Panc1 (cell line): ENCODE measurements at regions not wholly inside any gene's neighbourhood (a gene's known extent, or its start where the extent isn't known, plus 50 kb on each side); places are given as distances from the start of the nearest gene placed in this dataset.

ENCODE experiments used
- ATAC-seq: fragments of 200-7000 bp; cut with Tn5 transposase; 2 replicates; pipeline ENCODE4 v1.9.1; 2020; ENCODE audit warnings: mild to moderate bottlenecking, moderate library complexity
- BruUV-seq: library from RNA; stranded (reverse); fragments of 400-500 nt; replicated peaks from 2 replicates; lab custom pipeline; 2021; lab: Mats Ljungman, UMichigan
- CTCF ChIA-PET: fragments of 300-600 bp; sonication (Branson Sonifier 250); formaldehyde crosslinking; loops from one replicate; lab custom pipeline; 2022; ENCODE audit warnings: antibody characterized with exemption; lab: Charles Lee
- POLR2A ChIA-PET: fragments of 300-600 bp; sonication (Branson Sonifier 250); formaldehyde crosslinking; loops from one replicate; lab custom pipeline; 2022; ENCODE audit warnings: antibody characterized with exemption; lab: Charles Lee
- DNase-seq: peaks from one replicate; pipeline ENCODE4 v3.0.0-alpha.2; 2010; ENCODE audit warnings: low read depth, low spot score
- H3K27ac ChIP-seq: 2 replicates; pipeline ENCODE4 v1.5.1; 2011; ENCODE audit warnings: mild to moderate bottlenecking, low read length, inconsistent platforms
- H3K27me3 ChIP-seq: fragments of 200-500 bp; sonication (Bioruptor generic); 2 replicates; pipeline ENCODE4 v1.6.0; 2014; ENCODE audit warnings: low read length, inconsistent platforms; ENCODE audit not compliant: control insufficient read depth, insufficient read depth
- H3K36me3 ChIP-seq: fragments of 200-500 bp; sonication (Bioruptor generic); 2 replicates; pipeline ENCODE4 v1.5.1; 2014; ENCODE audit warnings: inconsistent platforms, mild to moderate bottlenecking, low read length, moderate library complexity; ENCODE audit not compliant: control insufficient read depth, insufficient read depth
- H3K4me1 ChIP-seq: 2 replicates; pipeline ENCODE4 v1.5.1; 2011; ENCODE audit warnings: inconsistent platforms, mild to moderate bottlenecking, low read length, moderate library complexity; ENCODE audit not compliant: control insufficient read depth, insufficient read depth
- H3K4me3 ChIP-seq, 2 experiments: 2 replicates each; pipeline ENCODE4 v1.5.1; 2011 to 2012; ENCODE audit warnings: low read depth in 2 of 2, low read length in 2 of 2, mild to moderate bottlenecking in 2 of 2, inconsistent platforms in 1 of 2, moderate library complexity in 1 of 2
- H3K9me3 ChIP-seq: fragments of 200-500 bp; sonication (Bioruptor generic); 2 replicates; pipeline ENCODE4 v1.5.1; 2014; ENCODE audit warnings: low read depth, mild to moderate bottlenecking, inconsistent platforms, low read length, moderate library complexity; ENCODE audit not compliant: control insufficient read depth, insufficient read depth
- POLR2AphosphoS5 ChIP-seq: IDR thresholded peaks from 2 replicates; pipeline ENCODE4 v1.6.1; 2012; ENCODE audit warnings: mild to moderate bottlenecking, low read depth, low read length, moderate library complexity
- SIN3A ChIP-seq: IDR thresholded peaks from 2 replicates; pipeline ENCODE4 v1.6.1; 2012; ENCODE audit warnings: low read depth, mild to moderate bottlenecking, low read length, moderate library complexity, borderline replicate concordance; ENCODE audit not compliant: insufficient read depth
- TCF7L2 ChIP-seq: IDR thresholded peaks from 2 replicates; pipeline ENCODE4 v1.6.1; 2011; ENCODE audit warnings: mild to moderate bottlenecking, low read depth, low read length, inconsistent platforms
- in situ Hi-C: cut with HindIII; loops from 2 replicates; pipeline ENCODE4 v1.10.0; 2016; ENCODE audit warnings: low sequenced_read_pairs, low pct_unique_long_range_greater_than_20kb
- intact Hi-C: fragments of 100-400 bp; cut with micrococcal nuclease; formaldehyde crosslinking; loops from one replicate; pipeline ENCODE4 v1.10.0; 2022; ENCODE audit not compliant: unreplicated experiment
- TF ChIP-seq, protein P1 (sequence below), 2 experiments: IDR thresholded peaks; 2 replicates each; pipeline ENCODE4 v1.6.1; 2011 to 2012; ENCODE audit warnings: low read depth in 2 of 2, control low read depth in 1 of 2, low read length in 1 of 2, mild to moderate bottlenecking in 1 of 2, moderate library complexity in 1 of 2; ENCODE audit not compliant: insufficient read depth in 1 of 2
- TF ChIP-seq, protein P2 (sequence below): fragments of 450-650 bp; IDR thresholded peaks from 2 replicates; pipeline ENCODE4 v1.5.1; 2017; ENCODE audit warnings: mild to moderate bottlenecking

DNA sequence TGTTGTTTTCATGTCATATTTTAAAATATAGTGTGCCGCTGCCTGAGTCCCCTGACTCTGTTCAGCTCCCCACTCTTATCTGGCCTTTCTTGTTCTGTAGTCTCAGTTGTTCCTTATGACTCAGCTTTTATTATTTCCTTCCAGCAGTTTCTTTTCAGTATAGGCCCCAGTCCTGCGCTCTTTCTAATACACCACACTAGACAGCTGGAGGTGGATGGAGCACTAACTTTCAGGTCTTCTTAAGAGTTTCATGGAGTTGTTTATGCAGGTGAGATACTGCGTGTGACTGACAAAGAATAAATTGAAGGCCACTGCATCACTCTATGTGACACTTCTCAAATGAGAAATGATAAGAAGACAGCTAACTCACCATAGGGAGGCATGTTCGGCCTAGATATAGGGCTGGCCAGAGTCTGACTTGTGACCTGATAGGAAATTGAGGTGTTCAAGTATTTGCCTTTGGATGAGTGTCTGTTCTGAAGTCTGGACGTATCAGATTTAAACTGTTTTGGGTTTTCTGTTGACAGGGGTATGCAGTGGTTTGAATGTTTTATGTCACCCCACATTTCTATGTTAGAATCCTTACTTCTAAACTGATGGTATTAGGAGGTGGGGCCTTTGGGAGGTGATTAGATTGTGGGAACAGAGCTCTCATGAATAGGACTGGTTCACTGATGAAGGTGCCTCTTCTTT lies 60.8 kb upstream of the CLMN start:
- Histone ChIP-seq H3K4me1 (no peaks in the 10 kb centered on the region), H3K4me3 (no peak overlapping the region), H3K27me3 (no peaks in the 10 kb centered on the region), H3K27ac (no peak overlapping the region), H3K9me3 (peaks cover 4% of the 10 kb centered on the region; the same call in 1 of the 2 replicates), H3K36me3 (no peaks in the 10 kb centered on the region)
- in situ Hi-C loops (no loop called here), intact Hi-C loops (no loop called here)
- TF ChIP-seq SIN3A (no peak), POLR2AphosphoS5 (no peak), TCF7L2 (no peak)
- TF ChIP-seq, protein P1, sequence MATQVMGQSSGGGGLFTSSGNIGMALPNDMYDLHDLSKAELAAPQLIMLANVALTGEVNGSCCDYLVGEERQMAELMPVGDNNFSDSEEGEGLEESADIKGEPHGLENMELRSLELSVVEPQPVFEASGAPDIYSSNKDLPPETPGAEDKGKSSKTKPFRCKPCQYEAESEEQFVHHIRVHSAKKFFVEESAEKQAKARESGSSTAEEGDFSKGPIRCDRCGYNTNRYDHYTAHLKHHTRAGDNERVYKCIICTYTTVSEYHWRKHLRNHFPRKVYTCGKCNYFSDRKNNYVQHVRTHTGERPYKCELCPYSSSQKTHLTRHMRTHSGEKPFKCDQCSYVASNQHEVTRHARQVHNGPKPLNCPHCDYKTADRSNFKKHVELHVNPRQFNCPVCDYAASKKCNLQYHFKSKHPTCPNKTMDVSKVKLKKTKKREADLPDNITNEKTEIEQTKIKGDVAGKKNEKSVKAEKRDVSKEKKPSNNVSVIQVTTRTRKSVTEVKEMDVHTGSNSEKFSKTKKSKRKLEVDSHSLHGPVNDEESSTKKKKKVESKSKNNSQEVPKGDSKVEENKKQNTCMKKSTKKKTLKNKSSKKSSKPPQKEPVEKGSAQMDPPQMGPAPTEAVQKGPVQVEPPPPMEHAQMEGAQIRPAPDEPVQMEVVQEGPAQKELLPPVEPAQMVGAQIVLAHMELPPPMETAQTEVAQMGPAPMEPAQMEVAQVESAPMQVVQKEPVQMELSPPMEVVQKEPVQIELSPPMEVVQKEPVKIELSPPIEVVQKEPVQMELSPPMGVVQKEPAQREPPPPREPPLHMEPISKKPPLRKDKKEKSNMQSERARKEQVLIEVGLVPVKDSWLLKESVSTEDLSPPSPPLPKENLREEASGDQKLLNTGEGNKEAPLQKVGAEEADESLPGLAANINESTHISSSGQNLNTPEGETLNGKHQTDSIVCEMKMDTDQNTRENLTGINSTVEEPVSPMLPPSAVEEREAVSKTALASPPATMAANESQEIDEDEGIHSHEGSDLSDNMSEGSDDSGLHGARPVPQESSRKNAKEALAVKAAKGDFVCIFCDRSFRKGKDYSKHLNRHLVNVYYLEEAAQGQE (IDR thresholded peaks at IDR 0.05; ENCODE audit: insufficient read depth in 1 of 2, low read depth in 2 of 2, low read length in 1 of 2) = no peak
- TF ChIP-seq, protein P2, sequence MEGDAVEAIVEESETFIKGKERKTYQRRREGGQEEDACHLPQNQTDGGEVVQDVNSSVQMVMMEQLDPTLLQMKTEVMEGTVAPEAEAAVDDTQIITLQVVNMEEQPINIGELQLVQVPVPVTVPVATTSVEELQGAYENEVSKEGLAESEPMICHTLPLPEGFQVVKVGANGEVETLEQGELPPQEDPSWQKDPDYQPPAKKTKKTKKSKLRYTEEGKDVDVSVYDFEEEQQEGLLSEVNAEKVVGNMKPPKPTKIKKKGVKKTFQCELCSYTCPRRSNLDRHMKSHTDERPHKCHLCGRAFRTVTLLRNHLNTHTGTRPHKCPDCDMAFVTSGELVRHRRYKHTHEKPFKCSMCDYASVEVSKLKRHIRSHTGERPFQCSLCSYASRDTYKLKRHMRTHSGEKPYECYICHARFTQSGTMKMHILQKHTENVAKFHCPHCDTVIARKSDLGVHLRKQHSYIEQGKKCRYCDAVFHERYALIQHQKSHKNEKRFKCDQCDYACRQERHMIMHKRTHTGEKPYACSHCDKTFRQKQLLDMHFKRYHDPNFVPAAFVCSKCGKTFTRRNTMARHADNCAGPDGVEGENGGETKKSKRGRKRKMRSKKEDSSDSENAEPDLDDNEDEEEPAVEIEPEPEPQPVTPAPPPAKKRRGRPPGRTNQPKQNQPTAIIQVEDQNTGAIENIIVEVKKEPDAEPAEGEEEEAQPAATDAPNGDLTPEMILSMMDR = no peak
- DNase-seq (no peak), ATAC-seq (no peak)
- no TSS peak for BruUV-seq
- ChIA-PET CTCF (no interaction called here), POLR2A (no interaction called here)

- ChIA-PET CTCF (no interaction called here), POLR2A (no interaction called here)
- no peak overlapping the region for H3K4me3 ChIP-seq
- TF ChIP-seq, protein P1 (IDR thresholded peaks at IDR 0.05; ENCODE audit: insufficient read depth in 1 of 2, low read depth in 2 of 2, low read length in 1 of 2) = no peak
- TF ChIP-seq POLR2AphosphoS5 (no peak), SIN3A (no peak), TCF7L2 (no peak)
- TF ChIP-seq, protein P2 = no peak
- no peaks in the 10 kb centered on the region for H3K36me3 ChIP-seq
- ATAC-seq (no peak), DNase-seq (no peak)
- no peak overlapping the region for H3K27ac ChIP-seq
- no TSS peak for BruUV-seq
- intact Hi-C loops = no loop called here
- H3K9me3 ChIP-seq = peaks cover 4% of the 10 kb centered on the region; the same call in 1 of the 2 replicates
- H3K27me3 ChIP-seq = no peaks in the 10 kb centered on the region
- in situ Hi-C loops = no loop called here
- H3K4me1 ChIP-seq = no peaks in the 10 kb centered on the region
Measured at GRCh38 chr14:95379634-95380033, 59.9 kb upstream of the CLMN start.
